ENCODE measurements at regions not wholly inside any gene's neighbourhood (a gene's known extent, or its start where the extent isn't known, plus 50 kb on each side); places are given as distances from the start of the nearest gene placed in this dataset.
"Not testable (repeated sequence)": the region's sequence is repeated elsewhere in the genome, so short reads cannot be mapped to it uniquely, and the experiment has no call there.

GRCh38 chr3:194886836-194887235 lies 201.2 kb downstream of the FAM43A start:
- TF ChIP-seq, protein P1, sequence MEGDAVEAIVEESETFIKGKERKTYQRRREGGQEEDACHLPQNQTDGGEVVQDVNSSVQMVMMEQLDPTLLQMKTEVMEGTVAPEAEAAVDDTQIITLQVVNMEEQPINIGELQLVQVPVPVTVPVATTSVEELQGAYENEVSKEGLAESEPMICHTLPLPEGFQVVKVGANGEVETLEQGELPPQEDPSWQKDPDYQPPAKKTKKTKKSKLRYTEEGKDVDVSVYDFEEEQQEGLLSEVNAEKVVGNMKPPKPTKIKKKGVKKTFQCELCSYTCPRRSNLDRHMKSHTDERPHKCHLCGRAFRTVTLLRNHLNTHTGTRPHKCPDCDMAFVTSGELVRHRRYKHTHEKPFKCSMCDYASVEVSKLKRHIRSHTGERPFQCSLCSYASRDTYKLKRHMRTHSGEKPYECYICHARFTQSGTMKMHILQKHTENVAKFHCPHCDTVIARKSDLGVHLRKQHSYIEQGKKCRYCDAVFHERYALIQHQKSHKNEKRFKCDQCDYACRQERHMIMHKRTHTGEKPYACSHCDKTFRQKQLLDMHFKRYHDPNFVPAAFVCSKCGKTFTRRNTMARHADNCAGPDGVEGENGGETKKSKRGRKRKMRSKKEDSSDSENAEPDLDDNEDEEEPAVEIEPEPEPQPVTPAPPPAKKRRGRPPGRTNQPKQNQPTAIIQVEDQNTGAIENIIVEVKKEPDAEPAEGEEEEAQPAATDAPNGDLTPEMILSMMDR (IDR thresholded peaks at IDR 0.05; ENCODE audit: low read depth, low read length): no peak
- H3K4me3 ChIP-seq (ENCODE audit: low read depth, low read length): no peak overlapping the region

DNA sequence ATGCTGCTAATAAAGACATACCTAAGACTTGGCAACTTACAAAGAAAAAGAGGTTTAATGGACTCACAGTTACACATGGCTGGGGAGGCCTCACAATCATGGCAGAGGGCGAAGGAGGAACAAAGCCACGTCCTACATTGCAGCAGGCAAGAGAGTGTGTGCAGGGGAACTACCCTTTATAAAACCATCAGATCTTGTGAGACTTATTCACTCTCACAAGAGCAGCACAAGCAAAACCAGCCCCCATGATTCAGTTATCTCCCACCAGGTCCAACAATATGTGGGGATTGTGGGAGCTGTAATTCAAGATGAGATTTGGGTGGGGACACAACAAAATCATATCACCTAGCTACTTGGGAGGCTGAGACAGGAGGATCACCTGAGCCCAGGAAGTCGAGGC lies 202.4 kb downstream of the FAM43A start:
- H3K4me3 ChIP-seq (ENCODE audit: low read depth, low read length): not testable (repeated sequence)

GRCh38 chr3:194888916-194889315 lies 203.2 kb downstream of the FAM43A start:
- H3K4me3 ChIP-seq (ENCODE audit: low read depth, low read length): no peak overlapping the region
- TF ChIP-seq, protein P1 (IDR thresholded peaks at IDR 0.05; ENCODE audit: low read depth, low read length): no peak

GRCh38 chr3:194890091-194890490 lies 204.4 kb downstream of the FAM43A start:
- H3K4me3 ChIP-seq (ENCODE audit: low read depth, low read length): no peak overlapping the region
- TF ChIP-seq, protein P1 (IDR thresholded peaks at IDR 0.05; ENCODE audit: low read depth, low read length): no peak

- TF ChIP-seq, protein P1 (IDR thresholded peaks at IDR 0.05; ENCODE audit: low read depth, low read length): no peak
- H3K4me3 ChIP-seq (ENCODE audit: low read depth, low read length): no peak overlapping the region
These were observed 207.7 kb downstream of the FAM43A start for GRCh38 chr3:194893121-194893987.

GRCh38 chr3:194894538-194894937 lies 208.9 kb downstream of the FAM43A start:
- TF ChIP-seq, protein P1 (IDR thresholded peaks at IDR 0.05; ENCODE audit: low read depth, low read length): no peak
- no peak overlapping the region for H3K4me3 ChIP-seq (ENCODE audit: low read depth, low read length)

DNA sequence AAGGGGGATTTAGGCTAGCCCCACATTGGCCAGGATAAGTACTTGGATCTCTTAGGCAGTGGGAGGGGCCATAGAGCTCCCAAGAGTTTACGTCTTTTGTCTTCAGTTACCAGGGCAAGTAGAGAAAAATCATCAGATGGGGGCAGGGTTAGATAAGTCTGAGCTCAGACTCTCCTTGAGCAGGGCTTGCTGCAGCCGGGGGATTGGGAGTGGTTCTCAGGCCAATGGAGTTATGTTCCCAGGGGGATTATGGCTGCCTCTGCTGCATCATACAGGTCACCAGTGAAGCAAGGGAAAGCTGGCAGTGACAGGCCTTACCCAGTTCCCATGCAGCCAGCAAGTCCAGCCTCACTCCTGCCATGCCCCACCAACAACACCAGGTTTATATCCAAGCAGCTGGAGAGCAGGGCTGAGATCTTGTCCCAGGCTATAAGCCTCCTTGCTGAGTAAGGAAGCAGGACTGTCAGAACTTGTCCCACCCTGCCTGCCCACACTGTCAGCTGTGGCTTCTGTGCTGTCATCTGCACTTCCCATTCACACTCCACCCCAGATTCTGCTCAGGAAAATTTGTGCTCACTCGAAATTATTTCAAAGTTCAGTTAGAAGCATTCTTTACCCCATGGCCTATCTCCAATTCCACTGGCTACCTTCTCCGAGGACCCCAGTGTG lies 215.3 kb downstream of the FAM43A start:
- TF ChIP-seq, protein P1 (IDR thresholded peaks at IDR 0.05; ENCODE audit: low read depth, low read length): no peak
- no peak overlapping the region for H3K4me3 ChIP-seq (ENCODE audit: low read depth, low read length)

- H3K4me3 ChIP-seq (ENCODE audit: low read depth, low read length): not testable (repeated sequence)
These were observed 217.8 kb downstream of the FAM43A start for GRCh38 chr3:194903447-194903846.

- H3K4me3 ChIP-seq (ENCODE audit: low read depth, low read length): not testable (repeated sequence)
These were observed 219.3 kb downstream of the FAM43A start for GRCh38 chr3:194904999-194905398.
